ENCODE measurements at regions not wholly inside any gene's neighbourhood (a gene's known extent, or its start where the extent isn't known, plus 50 kb on each side); places are given as distances from the start of the nearest gene placed in this dataset.
A peak's percentile ranks its signal among the peaks of the same experiment; 100 is the strongest.

DNA sequence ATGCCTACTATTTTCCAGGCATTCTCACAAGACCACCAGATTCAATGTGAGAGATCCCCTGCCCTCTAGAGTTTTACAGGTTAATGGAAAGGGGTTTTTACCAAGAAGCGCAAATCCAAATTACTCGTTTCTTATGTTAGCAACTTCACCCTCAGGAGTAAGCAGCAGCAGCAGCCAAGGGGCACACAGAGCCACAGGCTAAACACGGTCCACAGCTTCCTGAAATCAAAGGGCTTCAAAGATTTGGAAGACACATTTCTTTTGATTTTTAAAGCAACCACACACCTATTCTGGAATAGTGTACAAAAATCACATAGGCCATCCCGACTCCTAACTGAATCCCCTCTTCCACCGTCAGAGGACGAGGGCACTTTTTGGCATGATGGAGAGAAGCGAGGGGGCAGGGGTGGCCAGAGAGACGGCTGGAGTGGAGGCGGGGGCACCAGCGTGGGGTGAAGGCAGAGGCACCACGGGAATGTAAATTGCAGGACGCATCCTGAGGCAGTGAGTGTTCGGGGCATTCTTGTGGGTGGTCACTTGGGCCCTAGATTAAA, 107.0 kb downstream of the ARF6 start:
- DNase-seq: no peak

DNA sequence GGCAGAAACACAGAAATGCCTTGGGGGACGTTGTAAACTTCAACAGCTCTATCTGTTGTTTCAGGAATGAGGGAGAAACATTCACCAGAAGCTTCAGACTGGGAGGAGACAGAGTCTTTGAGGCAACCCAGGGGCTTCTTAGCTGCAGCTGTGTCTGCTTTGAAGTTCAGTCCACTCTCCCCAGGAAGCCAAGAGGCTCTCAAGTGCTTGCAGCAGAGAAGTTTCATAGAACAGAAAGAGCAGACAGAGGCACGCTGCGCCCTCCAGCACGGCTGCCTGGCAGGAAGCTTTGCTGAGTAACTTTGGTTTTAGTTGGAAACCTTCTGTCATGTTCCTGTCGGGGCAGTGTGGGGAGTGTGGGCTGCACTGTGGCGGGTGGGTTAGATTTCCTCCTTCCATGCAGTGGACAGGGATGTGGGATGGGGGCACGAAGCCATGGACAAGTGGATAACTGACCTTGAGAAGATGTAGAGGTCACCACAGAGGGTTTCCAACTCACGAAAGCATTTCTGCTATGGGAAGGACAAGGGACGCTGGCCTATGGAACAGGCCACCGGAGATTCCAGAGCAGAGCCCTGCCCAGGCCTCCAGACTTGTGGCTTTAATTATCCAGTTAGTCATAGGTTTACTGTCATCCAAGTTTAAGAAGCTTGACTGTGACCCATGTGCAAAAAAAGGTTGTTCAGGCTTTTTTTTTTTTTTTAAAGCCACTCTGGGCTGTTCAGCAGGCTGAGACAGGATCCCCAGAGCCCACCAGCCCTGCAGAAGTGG, 107.7 kb downstream of the ARF6 start:
- peak; percentile 72 for DNase-seq

DNA sequence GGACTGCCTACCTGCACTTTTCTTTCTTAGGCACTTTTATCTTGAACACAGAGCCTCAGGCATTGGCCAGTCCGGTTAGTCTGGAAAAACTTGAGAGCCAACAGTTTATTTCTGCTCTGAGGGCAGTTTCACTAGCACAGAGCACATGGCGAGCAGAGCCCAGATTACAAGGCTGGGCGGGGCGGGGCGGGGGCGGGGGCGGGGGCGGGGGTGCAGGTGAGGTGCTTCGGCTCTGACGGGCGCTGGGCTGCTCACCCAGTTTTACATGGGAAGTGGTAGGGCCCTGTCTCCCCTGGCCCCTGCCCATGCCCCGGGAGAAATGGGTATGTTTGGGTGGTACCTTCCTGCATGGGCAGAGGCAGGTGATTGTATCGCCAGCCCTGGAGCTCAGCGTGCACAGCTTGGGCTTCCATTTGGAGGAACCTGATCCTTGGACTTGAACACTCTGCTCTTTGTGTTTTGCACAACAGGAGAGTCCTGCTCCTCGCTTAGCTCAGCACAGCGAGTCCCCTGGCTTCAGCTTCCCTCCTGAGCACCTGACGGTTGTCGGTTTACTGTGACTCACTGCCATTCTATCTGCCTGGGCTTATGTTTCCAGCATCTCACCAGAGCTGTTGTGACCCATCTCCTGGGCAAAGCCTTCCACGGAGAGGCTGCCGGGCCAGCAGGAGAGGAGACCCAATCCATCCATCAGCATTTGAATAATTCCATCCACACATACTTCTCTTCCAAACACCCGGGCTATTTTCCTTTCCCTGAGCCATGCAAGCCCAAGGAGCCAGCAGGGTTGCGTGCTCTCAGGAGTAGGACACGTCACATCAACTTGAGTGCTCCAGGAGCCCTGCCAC, 108.5 kb downstream of the ARF6 start:
- peak; percentile 62 for DNase-seq

DNA sequence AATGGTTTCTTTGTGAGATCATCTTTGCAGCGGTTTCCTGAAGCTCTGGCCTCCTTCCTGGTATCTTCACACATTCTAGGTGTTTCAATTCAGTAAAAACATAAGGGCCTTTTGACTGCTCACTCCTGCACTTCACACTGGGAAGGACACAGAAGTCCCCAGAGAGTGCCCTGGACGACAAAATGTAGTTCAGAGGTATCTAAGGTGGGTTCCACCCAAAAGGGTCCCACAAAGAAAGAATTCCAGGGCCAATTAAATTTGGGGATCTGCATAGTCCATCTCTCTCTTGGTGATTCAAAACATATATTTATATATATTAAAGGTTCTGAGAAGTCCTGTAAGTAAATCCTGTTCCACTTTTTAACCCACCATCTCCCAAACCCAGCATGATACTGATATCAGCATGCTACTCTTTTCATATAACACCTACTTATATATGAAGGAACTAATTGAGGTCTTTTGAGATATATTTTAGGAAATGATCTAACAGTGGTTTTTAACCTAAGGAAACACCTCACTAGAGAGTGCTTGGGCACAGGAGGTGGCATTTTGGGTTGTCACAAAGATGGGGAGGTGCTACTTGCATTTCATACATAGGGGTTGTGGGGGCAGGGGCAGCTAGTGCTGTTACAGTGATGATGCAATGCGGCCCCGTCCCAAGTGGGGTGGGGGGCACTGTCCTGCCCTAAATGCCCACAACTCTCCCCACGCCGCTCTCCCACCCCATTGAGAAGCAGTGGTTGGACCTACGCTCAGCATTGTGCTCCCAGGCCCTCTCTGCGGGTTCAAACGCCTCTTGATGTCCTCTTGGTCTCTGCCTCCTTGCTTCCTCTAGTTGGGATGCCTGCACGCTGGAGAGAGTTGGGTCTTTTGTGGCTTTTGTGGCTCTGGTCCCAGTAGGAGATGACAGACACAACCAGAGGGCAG, 109.4 kb downstream of the ARF6 start:
- DNase-seq: peak; percentile 63

DNA sequence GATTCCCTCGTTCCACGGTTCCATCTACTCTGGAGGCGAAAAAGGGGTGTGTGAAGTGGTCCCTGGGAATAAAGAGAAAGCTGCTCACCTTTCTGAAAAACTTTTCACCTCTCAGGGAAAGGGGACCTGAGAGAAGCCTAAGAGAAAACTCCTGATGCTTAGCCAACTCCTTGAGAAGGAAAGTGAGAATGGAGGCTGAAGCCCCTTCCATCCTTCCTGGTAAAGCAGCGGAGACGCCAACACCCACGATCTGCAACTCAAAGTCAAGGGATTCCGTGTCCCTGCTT, 110.0 kb downstream of the ARF6 start:
- no peak for DNase-seq

DNA sequence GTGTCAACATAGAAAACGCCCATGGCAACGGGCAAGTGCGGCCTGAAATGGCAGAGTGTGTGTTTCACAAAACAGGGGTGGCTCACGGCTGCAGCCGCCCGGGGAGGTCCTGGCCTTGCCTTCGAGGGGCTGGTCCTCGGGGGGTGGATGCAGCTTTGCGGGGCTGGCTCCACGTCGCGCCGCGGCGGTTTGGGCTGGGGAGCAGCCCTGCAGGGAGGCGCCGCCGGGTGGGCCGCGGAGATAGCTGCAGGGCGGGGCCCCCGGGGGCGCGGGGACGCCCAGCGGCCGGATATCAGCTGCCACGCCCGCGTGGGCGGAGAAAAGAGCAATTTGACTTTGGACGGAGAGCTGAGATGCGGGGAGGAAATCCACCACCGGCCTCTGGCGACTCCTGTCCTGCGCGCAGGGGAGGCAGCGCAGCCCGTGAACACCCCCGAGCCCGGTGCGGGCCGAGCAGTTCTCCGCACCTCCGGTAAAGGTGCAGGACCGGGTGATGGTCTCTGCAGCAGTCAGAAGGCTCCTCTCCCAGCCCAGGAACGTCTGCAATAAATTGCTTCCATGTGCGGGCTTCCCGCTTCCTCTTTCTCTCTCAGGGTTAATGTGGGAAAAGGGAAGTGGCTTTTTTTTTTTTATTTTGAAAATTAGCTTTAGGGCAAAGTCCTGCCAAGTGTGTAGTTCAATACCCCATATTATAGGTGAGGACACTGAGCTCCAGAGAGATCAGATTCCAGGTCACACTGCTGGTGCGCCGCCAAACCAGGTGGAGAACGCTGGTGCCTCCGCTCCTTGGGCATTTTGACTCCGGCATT, 110.5 kb downstream of the ARF6 start:
- peak; percentile 67 for DNase-seq

DNA sequence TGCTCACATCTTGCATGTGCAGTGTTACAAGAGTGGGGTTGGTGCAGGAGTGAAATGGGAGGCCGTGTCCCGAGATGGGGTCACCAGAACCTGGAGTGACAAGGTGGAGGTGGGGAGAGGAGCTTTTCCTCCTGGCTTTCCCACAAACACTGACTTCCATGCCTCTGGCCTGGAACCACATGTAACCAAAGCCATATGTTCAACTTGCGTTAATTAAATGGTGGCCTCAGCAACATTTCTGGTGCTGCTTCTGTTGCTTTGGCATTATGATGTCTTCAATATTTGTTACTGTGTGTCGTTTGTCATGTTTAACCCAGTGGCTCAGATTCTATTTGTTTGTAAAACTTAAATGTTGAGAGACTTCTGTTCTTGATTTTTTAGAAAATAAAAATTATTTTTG, 110.2 kb downstream of the VCPKMT start:
- no peak for DNase-seq

DNA sequence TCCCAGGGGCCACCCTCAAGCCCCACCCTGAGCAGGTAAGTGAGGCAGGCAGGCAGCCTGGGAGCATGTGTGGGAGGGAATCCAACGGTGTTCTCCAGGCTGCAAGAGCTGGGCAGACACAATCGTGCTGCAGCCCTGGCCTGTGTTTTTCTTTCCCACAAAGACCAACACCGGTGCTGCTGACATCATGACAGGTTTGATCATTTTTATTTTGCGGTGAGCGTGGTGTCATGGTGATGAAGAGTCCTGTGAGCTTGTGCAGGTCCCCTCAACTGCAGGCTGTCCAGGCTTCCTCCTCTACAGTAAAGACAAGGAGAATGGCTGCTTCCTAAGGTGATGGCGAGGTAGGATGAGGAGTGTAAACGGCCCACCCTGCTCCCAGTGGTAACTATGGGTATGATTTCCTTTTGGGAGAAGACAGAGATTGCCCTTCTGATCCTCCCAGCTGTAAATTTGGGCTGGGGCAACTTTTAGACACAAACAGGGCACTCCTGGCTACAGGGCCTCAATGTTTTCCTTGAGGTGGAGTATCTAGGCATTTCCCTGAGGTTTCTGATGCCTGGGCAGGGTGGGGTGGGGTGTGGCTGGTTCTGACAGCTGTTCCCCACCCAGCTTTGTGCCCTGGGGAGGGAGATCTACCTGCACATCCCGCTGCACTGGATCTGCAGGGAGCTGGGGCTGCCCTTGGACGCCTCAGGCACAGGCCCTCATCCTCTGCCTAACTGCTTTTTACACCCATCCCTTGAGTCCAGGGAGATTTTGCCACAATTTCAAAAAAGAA, 109.1 kb downstream of the VCPKMT start:
- no peak for DNase-seq

DNA sequence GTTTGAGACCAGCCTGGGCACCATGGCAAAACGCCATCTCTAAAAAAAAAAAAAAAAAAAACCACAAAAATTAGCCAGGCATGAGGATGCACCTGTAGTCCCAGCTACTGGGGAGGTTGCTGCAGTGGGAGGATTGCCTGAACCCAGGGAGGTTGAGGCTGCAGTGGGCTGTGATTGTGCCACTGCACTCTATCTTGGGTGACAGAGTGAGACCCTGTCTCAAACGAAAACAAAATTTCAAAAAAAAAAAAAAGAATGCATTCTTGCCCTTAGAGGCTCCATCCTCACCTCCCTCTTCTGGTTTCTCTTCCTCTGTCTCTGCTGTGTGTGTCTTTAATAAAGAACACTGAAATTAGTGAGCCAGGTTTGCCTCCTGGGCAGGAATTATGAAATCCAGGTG, 107.8 kb downstream of the VCPKMT start:
- no peak for DNase-seq

DNA sequence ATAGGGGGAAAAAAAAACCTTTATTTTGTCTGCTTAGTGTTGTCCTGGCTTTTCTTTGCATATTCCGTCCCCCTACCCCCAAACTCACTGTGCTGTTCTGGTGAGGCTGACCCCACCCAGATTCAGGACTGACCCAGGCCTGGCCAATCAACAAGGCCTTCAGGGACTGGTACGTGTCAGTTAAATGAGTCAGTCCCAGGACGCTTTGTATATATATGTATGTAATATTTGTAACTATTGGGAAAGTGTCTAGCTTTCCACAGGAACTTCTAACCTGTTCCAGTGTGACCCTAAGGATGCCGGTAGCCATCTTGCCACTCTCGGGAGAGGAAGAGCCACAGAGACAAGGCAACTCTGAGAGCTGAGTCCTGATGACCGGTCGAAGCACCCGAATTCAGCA, 107.4 kb downstream of the VCPKMT start:
- DNase-seq: no peak

DNA sequence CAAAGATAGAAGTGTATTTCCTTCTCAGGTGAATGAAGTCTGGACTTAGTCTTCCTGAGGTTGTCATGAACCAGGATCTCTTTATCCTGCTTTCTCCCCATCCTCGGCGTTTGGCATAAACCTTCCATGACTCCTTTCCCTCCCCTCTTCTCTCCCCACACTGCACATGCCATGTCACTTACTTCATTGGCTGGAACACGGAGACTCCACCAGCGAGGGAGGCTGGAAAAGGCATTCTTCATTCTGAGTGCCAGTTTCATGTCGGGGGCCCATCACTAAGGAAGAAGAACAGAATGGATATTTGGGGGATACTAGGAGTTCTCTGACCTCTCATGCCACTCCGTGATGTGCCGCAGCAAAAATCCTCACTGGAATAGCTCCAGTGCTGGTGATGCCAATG, 105.6 kb downstream of the VCPKMT start:
- no peak for DNase-seq

DNA sequence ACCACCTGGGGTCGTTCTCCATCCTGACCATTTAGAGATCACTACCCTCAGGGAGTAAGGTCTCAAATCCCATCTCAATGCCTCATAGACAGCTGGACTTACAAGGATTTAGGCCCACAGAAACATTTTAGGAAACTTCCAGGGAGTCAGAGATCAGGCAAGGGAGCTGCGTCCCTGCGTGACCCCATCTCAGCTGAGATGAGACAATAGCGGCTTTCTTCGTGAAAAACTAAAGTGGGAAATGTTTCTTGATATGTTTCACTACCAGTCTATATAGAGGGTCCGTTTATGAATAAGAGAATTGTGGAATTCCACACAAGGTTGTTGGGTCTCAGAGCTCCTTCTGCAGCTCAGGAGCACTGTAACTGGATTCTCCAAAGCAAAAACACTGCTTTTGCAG, 105.1 kb downstream of the VCPKMT start:
- no peak for DNase-seq

DNA sequence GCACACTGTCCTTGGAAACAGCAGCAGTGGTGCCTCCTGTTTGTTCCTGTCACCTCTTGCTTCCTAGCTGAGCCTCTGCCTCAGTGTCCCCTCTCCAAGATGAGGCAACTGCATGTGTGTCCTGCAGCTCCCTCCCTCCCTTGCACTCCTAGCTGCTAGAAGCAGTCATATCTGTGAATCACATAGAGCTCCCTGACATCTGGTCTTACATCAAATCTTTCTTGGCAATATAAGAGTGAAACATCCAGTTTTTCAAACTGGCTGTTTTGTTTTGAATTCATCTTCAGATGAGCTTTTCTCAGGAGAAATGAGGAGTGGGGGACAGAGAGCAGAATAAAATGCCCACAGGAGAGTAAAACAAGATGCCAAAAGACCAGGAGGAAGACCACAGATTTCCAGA, 103.7 kb downstream of the VCPKMT start:
- no peak for DNase-seq

DNA sequence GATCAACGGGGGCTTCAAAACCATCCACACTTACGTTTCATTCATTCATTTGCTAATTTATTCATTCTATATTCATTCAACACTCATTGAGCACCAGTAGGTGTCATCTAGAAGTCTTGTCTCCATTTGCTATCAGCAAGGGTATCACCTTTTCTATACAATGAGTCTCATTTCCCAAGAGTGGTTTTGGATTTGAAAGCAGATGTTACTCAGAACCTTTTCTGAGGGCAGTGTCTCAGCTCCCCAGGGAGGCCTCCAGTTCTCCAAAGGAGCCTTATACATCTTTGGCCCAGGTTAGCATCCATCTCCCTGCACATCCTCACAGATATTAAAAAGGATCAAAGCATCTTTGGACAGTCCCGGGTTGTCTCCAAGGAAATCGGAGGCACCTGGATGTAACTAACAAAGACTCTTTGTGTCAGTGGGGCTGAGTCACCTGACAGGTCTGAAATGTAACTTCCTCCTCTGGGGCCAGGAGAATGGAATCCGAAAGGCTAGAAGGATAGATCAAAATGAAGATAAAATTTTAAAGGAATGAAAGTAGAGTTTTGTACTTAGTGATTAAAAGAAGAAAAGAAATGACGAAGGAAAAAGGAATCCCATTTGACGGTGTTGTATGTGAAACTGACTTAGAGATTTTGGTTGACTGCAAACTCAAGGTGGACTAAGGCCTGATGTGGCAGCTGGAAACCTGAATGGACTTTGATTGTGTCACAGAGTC, 103.0 kb downstream of the VCPKMT start:
- DNase-seq: no peak

DNA sequence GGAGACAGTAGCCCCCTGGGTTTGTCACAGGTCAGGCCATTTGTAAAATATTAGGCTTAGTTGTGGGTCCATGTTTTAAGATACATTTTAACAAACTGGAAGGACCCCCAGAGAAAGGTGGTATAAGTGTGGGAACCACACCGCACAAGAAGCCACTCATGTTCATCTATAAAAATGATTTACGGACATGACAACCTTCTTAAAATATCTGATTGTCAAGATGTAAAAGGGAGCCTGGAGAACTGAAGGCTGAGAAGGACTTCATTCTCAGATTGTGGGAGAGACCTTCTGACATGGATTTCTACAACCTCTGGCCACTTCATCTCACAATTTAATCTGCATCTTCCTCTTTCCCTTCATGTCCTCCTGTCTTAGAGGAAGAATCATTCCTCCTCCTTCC, 102.4 kb downstream of the VCPKMT start:
- no peak for DNase-seq

DNA sequence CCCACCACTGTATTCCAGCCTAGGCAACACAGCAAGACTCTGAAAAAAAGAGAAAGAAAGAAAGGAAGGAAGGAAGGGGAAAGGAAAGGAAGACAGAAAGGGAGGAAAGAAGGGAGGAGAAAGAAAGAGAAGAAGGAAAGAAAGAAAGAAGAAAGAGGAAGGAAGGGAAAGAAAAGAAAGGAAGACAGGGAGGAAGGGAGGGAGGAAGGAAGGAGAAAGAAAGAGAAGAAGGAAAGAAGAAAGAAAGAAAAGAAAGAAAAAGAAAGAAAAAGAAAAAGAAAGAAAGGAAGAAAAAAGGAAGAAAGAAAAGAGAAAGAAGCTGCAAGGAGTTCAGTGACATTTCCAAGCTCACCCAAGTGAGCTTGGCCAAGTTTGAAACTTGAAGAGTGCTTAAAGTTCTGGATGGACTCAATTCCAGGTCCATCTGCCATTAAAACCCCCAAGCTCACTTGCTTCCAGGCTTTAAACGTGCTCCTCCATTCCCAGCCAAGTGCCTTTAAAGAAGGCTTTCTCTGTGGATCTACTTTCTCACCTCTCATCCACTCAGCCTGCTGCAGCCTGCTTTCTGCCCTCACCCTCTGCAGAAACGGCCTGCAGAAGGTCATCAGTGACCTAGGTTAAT, 101.5 kb downstream of the VCPKMT start:
- no peak for DNase-seq

DNA sequence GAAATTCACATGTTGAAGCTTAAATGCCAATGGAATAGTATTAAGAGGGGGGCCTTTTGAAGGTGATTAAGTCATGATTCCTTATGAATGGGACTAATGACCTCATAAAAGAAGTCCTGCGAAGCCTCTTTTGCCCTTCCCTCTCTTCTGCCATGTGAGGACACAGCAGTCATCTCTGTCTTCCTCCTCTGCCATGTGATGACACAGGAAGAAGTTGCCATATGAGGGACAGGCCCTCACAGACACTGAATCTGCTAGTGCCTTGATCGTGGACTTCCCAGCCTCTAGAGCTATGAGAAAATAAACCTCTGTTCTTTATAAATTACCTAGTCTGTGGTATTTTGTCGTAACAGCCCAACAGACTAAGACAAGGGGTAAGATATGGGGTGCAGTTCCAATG, 100.7 kb downstream of the VCPKMT start:
- DNase-seq: no peak

DNA sequence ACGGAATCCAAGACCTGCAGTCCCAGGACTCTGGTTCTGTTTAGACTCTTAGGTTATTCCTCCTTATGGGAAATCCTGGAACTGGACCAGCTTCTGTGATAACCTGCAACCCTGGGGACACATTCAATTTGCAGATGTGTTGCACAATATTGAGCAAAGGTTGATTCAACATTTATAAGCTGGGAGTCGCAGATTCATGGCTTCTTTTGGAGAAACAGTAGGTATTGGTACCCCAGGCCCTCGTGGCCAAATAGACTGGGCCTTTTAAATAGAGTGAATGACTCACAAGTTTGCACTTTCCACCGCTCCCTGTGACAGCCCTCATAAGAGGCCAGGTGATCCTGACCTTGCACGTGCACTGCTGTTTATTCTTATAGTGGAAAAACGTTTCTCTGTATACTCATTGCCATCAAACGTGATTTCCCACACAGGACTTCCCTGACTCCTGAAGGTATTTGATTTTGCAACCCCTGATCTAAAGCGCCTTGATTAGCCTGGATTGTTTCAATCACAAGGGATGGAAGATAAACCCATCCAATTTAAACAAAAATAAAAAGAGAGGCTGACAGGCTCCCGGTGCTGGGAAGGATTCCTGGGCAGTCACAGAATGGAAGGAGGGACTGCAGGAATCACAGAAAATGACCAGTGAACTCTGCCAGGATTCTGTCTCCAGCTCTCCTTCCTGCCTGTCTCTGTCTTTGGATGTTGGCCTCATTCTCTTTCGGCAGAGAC, 98.0 kb downstream of the VCPKMT start:
- DNase-seq: no peak

DNA sequence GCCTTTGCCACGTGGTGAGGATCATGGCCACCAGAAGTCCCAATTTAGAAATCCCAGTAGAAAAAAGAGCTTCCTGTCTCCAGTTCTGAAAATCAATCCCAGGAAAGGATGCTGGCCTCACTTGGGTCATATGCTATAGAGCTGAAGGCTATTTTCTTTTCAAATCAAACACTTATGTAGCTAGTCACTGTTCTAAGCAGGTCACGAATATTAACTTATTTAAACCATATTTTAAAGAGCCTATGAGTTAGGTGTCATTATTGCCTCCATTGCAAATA, 97.5 kb downstream of the VCPKMT start:
- DNase-seq: no peak

DNA sequence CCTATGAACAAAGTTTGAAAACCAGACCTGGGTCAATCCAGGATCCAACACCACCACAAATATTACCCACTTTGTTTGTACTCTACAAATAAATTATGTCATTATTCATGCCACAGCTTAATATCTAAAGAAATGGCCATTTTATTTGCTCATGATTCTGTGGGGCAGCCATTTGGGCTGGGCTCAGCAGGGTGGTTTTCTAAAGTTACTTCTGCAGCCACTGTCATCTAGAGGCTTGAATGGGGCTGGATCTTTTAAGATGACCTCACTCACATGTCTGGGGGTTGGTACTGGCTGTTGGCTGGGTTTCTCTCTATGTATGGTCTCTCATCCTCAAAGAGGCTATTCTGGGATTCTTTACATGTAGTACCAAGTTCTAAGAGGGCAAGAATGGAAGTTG, 96.2 kb downstream of the VCPKMT start:
- DNase-seq: no peak
